Activated CD4-positive, alpha-beta T cell treated with anti-CD3 and anti-CD28 coated beads, Interleukin-2, amount 50 U/mL, for 1 hour (primary cell): ENCODE measurements at regions not wholly inside any gene's neighbourhood (a gene's known extent, or its start where the extent isn't known, plus 50 kb on each side); places are given as distances from the start of the nearest gene placed in this dataset.

Experiments
- DNase-seq: peaks from one replicate; pipeline ENCODE4 v3.0.0-alpha.2; 2020

- DNase-seq, result no peak
These were observed 162.1 kb downstream of the ARL4C start for GRCh38 chr2:234334756-234335155.

GRCh38 chr2:234334151-234334550 lies 162.7 kb downstream of the ARL4C start:
- no peak for DNase-seq

GRCh38 chr2:234333168-234334130 lies 163.4 kb downstream of the ARL4C start:
- DNase-seq, result no peak

GRCh38 chr2:234331966-234332365 lies 164.9 kb downstream of the ARL4C start:
- no peak for DNase-seq

GRCh38 chr2:234331566-234331965 lies 165.3 kb downstream of the ARL4C start:
- DNase-seq, result no peak

- no peak for DNase-seq
These were observed 166.0 kb downstream of the ARL4C start for GRCh38 chr2:234330902-234331301.

GRCh38 chr2:234329202-234329960 lies 167.5 kb downstream of the ARL4C start:
- DNase-seq, result no peak

GRCh38 chr2:234328444-234328990 lies 168.4 kb downstream of the ARL4C start:
- no peak for DNase-seq

- no peak for DNase-seq
These were observed 170.2 kb downstream of the ARL4C start for GRCh38 chr2:234326694-234327093.

- no peak for DNase-seq
These were observed 172.8 kb downstream of the ARL4C start for GRCh38 chr2:234324116-234324515.

GRCh38 chr2:234322766-234323465 lies 174.0 kb downstream of the ARL4C start:
- no peak for DNase-seq

- DNase-seq, result no peak
These were observed 176.8 kb downstream of the ARL4C start for GRCh38 chr2:234320066-234320465.

GRCh38 chr2:234318361-234318760 lies 178.5 kb downstream of the ARL4C start:
- DNase-seq, result no peak

GRCh38 chr2:234313558-234313957 lies 183.3 kb downstream of the ARL4C start:
- DNase-seq, result no peak

- no peak for DNase-seq
These were observed 186.7 kb downstream of the ARL4C start for GRCh38 chr2:234310166-234310565.

GRCh38 chr2:234309431-234309830 lies 187.4 kb downstream of the ARL4C start:
- no peak for DNase-seq

GRCh38 chr2:234308813-234309195 lies 188.1 kb downstream of the ARL4C start:
- peak; percentile 61 for DNase-seq

GRCh38 chr2:234308073-234308812 lies 188.6 kb downstream of the ARL4C start:
- DNase-seq, result no peak

- no peak for DNase-seq
These were observed 189.4 kb downstream of the ARL4C start for GRCh38 chr2:234307322-234307961.

- no peak for DNase-seq
These were observed 190.3 kb downstream of the ARL4C start for GRCh38 chr2:234306426-234307173.

GRCh38 chr2:234305846-234306245 lies 191.0 kb downstream of the ARL4C start:
- DNase-seq, result no peak
